ENCODE measurements at regions not wholly inside any gene's neighbourhood (a gene's known extent, or its start where the extent isn't known, plus 50 kb on each side); places are given as distances from the start of the nearest gene placed in this dataset.

DNA sequence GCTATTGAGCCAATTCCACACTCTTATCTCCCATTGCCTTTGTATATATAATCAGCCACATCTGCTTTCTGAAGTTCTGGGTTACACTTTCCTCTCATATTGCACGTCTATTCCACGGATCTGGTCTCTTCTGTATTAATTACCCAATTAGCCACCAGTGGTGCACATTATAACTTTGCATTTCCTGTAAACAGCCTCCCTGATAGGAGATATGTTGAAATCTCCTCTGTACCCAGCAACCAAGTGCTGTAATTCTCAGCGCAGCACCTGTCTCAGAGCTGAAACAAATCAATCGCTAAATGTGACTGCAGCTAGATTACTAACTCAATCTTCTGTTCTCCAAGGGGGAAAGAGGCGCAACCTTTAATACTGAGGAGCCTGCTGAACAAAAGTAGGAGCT, 326.4 kb downstream of the SLITRK2 start:
- H3K36me3 ChIP-seq = no peaks in the 10 kb centered on the region
- H3K27me3 ChIP-seq = no peaks in the 10 kb centered on the region
- no peak for TF ChIP-seq EZH2 (IDR thresholded peaks at IDR 0.05)
- TF ChIP-seq, protein P1, sequence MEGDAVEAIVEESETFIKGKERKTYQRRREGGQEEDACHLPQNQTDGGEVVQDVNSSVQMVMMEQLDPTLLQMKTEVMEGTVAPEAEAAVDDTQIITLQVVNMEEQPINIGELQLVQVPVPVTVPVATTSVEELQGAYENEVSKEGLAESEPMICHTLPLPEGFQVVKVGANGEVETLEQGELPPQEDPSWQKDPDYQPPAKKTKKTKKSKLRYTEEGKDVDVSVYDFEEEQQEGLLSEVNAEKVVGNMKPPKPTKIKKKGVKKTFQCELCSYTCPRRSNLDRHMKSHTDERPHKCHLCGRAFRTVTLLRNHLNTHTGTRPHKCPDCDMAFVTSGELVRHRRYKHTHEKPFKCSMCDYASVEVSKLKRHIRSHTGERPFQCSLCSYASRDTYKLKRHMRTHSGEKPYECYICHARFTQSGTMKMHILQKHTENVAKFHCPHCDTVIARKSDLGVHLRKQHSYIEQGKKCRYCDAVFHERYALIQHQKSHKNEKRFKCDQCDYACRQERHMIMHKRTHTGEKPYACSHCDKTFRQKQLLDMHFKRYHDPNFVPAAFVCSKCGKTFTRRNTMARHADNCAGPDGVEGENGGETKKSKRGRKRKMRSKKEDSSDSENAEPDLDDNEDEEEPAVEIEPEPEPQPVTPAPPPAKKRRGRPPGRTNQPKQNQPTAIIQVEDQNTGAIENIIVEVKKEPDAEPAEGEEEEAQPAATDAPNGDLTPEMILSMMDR (IDR thresholded peaks at IDR 0.05) = no peak
- no peak for TF ChIP-seq EZH2phosphoT487 (IDR thresholded peaks at IDR 0.05)
- H3K36me3 Mint-ChIP-seq = no peaks in the 10 kb centered on the region
- H3K4me3 Mint-ChIP-seq = no peak overlapping the region
- H3K27me3 Mint-ChIP-seq (ENCODE audit: insufficient read depth, low read depth) = peaks cover 5% of the 10 kb centered on the region
- H3K9ac ChIP-seq = no peak overlapping the region
- H3F3A ChIP-seq (ENCODE audit: low read depth) = no peaks in the 10 kb centered on the region
- H3K4me1 ChIP-seq = no peaks in the 10 kb centered on the region
- H4K20me1 ChIP-seq (ENCODE audit: low read depth) = no peaks in the 10 kb centered on the region
- no peak overlapping the region for H3K4me2 ChIP-seq
- no peak for DNase-seq (ENCODE audit: low spot score)
- peaks cover 2% of the 10 kb centered on the region for H3K9me3 Mint-ChIP-seq
- H3K27ac Mint-ChIP-seq = no peak overlapping the region
- H3K79me2 ChIP-seq (ENCODE audit: low read depth) = no peaks in the 10 kb centered on the region
- H3K4me1 Mint-ChIP-seq = no peaks in the 10 kb centered on the region
- H3K27ac ChIP-seq = no peak overlapping the region
- no peak overlapping the region for H2AFZ ChIP-seq (replicated peaks)
- no peaks in the 10 kb centered on the region for H3K9me3 ChIP-seq (ENCODE audit: low read depth)
- no peak overlapping the region for H3K4me3 ChIP-seq

DNA sequence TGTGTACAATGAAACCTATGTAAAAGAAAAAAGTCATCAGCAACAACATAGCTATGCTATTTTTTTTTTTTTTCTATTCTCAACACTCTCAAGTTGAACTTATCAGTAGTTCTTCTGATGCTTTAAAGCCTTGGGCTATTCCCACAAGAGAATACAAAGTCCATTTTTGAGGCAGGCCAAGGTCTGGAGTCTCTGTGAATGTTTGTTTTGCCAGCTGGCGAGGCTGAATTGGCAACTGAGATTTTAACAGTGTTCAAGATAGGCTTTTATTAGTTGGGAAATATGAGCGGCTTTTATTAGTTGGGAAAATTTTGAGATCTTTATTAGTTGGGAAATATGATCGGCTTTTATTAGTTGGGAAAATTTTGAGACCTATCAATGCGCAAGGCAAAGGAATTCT, 336.6 kb downstream of the SLITRK2 start:
- H3K27ac ChIP-seq = no peak overlapping the region
- no peaks in the 10 kb centered on the region for H3K27me3 ChIP-seq
- Mint-ChIP-seq H3K9me3 (no peaks in the 10 kb centered on the region), H3K4me1 (no peaks in the 10 kb centered on the region), H3K27me3 (ENCODE audit: insufficient read depth, low read depth) (no peaks in the 10 kb centered on the region), H3K27ac (no peak overlapping the region), H3K36me3 (no peaks in the 10 kb centered on the region), H3K4me3 (no peak overlapping the region)
- no peaks in the 10 kb centered on the region for H3K36me3 ChIP-seq
- no peaks in the 10 kb centered on the region for H4K20me1 ChIP-seq (ENCODE audit: low read depth)
- H3F3A ChIP-seq (ENCODE audit: low read depth) = no peaks in the 10 kb centered on the region
- no peak overlapping the region for H3K4me3 ChIP-seq
- H3K79me2 ChIP-seq (ENCODE audit: low read depth) = no peaks in the 10 kb centered on the region
- no peaks in the 10 kb centered on the region for H3K4me1 ChIP-seq
- no peak overlapping the region for H2AFZ ChIP-seq (replicated peaks)
- H3K9me3 ChIP-seq (ENCODE audit: low read depth) = no peaks in the 10 kb centered on the region
- TF ChIP-seq EZH2 (IDR thresholded peaks at IDR 0.05) (no peak), EZH2phosphoT487 (IDR thresholded peaks at IDR 0.05) (no peak)
- TF ChIP-seq, protein P1 (IDR thresholded peaks at IDR 0.05) = no peak
- no peak for DNase-seq (ENCODE audit: low spot score)
- no peak overlapping the region for H3K4me2 ChIP-seq
- no peak overlapping the region for H3K9ac ChIP-seq

DNA sequence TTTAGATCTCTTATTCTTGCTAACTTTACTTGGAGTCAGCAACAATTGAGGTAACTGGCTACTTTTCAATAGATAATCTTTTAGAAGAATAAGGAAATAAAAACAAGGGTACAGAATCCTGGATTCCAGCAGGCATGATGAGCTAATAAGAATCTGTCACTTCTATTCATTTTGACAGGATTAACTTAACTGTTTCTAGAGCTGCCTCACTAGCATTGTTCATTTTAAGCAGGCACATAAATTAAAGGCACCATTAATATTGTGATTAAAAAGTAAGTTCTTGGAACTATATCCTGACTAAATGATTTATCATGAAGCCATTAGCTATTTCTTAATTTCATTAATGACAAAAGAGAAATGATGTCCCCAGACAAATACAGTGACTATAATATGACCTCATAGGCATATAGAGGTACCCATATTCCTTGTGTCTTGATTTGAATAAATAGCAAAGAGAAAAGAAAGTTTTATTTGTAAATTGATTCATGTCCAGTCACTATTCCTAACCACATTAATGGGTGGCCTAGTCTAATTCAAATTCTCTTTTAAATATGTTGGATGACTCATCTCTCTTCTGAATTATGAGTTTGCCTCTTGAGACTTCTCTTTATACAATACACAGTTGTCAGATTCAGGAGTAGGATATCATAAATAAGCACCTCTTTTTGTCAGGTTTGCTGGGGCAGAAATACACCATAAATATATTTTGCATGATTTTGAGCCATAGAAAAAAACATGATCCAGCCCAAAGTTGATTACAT, 343.0 kb downstream of the SLITRK2 start:
- Histone ChIP-seq H3K9me3 (ENCODE audit: low read depth) (no peaks in the 10 kb centered on the region), H3K36me3 (no peaks in the 10 kb centered on the region), H3F3A (ENCODE audit: low read depth) (no peaks in the 10 kb centered on the region), H3K27ac (no peak overlapping the region), H3K4me1 (no peaks in the 10 kb centered on the region), H3K79me2 (ENCODE audit: low read depth) (no peaks in the 10 kb centered on the region), H2AFZ (replicated peaks) (no peak overlapping the region), H3K4me2 (no peak overlapping the region), H3K9ac (no peak overlapping the region), H4K20me1 (ENCODE audit: low read depth) (no peaks in the 10 kb centered on the region), H3K4me3 (no peak overlapping the region), H3K27me3 (no peaks in the 10 kb centered on the region)
- TF ChIP-seq, protein P1 (IDR thresholded peaks at IDR 0.05) = no peak
- no peak for TF ChIP-seq EZH2 (IDR thresholded peaks at IDR 0.05)
- TF ChIP-seq EZH2phosphoT487 (IDR thresholded peaks at IDR 0.05) = no peak
- Mint-ChIP-seq H3K36me3 (no peaks in the 10 kb centered on the region), H3K27me3 (ENCODE audit: insufficient read depth, low read depth) (peaks cover 2% of the 10 kb centered on the region), H3K4me1 (no peaks in the 10 kb centered on the region), H3K4me3 (no peak overlapping the region), H3K9me3 (no peaks in the 10 kb centered on the region), H3K27ac (no peak overlapping the region)
- no peak for DNase-seq (ENCODE audit: low spot score)
